Neural crest cell (in vitro differentiated cells): ENCODE measurements at regions not wholly inside any gene's neighbourhood (a gene's known extent, or its start where the extent isn't known, plus 50 kb on each side); places are given as distances from the start of the nearest gene placed in this dataset.

ENCODE experiments used
- DNase-seq: peaks from one replicate; pipeline ENCODE4 v3.0.0; 2021; ENCODE audit warnings: low read depth, mixed read lengths, low spot score
- H3K27ac Mint-ChIP-seq: one replicate; pipeline ENCODE4 v1.8.0; 2021; ENCODE audit warnings: mild to moderate bottlenecking, mixed read lengths; ENCODE audit not compliant: unreplicated experiment
- H3K27me3 Mint-ChIP-seq: 2 replicates; pipeline ENCODE4 v1.8.0; 2021; ENCODE audit warnings: low read depth, mild to moderate bottlenecking, mixed read lengths
- H3K36me3 Mint-ChIP-seq: 2 replicates; pipeline ENCODE4 v1.8.0; 2021; ENCODE audit warnings: low read depth, mild to moderate bottlenecking, mixed read lengths
- H3K4me1 Mint-ChIP-seq: 2 replicates; pipeline ENCODE4 v1.8.0; 2021; ENCODE audit warnings: mixed read lengths
- H3K4me3 Mint-ChIP-seq: one replicate; pipeline ENCODE4 v1.8.0; 2021; ENCODE audit warnings: mild to moderate bottlenecking, mixed read lengths
- H3K9me3 Mint-ChIP-seq: 2 replicates; pipeline ENCODE4 v1.8.0; 2021; ENCODE audit warnings: mixed read lengths
- TF ChIP-seq, protein P1 (sequence below): fragments of 200-600 bp; sonication (generic); conservative IDR thresholded peaks from 2 replicates; pipeline ENCODE4 v1.5.0; 2021; ENCODE audit warnings: antibody characterized with exemption, mild to moderate bottlenecking

DNA sequence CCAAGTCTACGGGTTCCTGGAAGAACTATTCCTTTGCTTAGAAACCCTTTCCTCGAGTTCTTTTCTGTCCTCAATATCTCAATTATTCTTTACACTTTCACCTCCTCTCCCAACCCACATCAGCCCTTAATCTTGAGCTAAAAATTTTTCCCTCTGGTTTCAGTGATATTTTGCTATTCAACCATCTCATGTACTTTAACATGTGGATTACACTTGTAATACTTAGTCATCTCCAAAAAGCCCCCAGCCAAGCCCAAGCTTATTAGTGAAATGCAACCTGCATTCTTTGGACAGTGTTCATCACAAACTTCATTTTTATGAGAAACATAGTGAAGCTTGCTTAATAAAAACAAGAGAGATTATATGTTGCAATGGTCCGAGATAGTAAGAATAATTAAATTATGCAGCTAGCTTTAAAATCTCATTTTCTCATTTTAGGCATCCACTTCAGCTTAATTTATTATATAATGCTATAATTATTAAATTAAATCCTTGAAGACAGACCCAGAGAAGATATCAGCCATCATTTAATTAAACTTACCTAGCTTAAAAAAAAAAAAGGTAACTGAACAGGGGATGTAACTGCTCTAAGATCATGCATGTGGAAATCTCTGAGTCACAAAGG is 534.5 kb upstream of the TBL1XR1 start:
- peaks cover 4% of the 10 kb centered on the region for H3K9me3 Mint-ChIP-seq
- no peaks in the 10 kb centered on the region for H3K36me3 Mint-ChIP-seq
- no peaks in the 10 kb centered on the region for H3K27me3 Mint-ChIP-seq
- H3K4me3 Mint-ChIP-seq: no peak overlapping the region
- H3K27ac Mint-ChIP-seq: peak overlapping the region; percentile 2
- TF ChIP-seq, protein P1, sequence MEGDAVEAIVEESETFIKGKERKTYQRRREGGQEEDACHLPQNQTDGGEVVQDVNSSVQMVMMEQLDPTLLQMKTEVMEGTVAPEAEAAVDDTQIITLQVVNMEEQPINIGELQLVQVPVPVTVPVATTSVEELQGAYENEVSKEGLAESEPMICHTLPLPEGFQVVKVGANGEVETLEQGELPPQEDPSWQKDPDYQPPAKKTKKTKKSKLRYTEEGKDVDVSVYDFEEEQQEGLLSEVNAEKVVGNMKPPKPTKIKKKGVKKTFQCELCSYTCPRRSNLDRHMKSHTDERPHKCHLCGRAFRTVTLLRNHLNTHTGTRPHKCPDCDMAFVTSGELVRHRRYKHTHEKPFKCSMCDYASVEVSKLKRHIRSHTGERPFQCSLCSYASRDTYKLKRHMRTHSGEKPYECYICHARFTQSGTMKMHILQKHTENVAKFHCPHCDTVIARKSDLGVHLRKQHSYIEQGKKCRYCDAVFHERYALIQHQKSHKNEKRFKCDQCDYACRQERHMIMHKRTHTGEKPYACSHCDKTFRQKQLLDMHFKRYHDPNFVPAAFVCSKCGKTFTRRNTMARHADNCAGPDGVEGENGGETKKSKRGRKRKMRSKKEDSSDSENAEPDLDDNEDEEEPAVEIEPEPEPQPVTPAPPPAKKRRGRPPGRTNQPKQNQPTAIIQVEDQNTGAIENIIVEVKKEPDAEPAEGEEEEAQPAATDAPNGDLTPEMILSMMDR: no peak
- peaks cover 32% of the 10 kb centered on the region for H3K4me1 Mint-ChIP-seq
- no peak for DNase-seq

DNA sequence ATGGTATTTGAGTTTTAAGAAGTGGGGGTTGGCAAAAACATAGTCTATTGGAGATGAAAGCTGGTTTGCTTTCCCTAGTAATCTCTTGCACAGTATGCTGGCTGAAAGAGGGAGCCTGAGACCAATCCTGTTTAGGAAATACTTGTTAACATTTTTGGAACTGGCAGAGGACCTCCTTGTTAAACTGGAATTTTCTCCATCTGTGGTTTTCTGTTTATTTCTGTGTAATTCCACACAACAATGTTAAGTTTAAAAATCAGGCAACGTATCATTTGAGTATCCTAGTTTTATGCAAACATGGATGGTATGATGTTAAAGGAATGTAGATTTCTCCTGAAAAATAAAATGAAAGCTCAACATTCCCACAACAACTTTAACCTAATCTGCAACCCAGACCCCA is 536.0 kb upstream of the TBL1XR1 start:
- Mint-ChIP-seq H3K4me1 (peaks cover 21% of the 10 kb centered on the region), H3K27ac (no peak overlapping the region), H3K4me3 (no peak overlapping the region), H3K9me3 (peaks cover 6% of the 10 kb centered on the region), H3K36me3 (no peaks in the 10 kb centered on the region), H3K27me3 (no peaks in the 10 kb centered on the region)
- DNase-seq: no peak
- TF ChIP-seq, protein P1: no peak

DNA sequence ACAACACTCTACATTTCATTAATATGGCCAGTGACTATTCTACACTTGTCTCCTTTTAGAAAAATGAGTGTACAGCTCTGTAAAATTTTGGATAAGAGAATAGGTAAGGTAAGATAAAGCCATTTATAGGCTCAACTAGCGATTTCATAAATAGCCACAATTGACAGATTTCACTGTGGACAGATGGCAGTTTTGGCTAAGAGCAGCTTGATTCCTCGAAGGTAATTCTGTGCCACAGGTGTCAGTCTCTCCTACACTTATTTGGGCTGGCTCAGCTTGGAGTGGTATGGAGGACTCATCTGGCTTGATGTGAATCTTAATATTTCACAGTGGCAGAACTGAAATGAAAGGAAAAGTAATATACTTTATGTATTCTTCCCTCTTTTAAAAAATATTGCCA is 536.7 kb upstream of the TBL1XR1 start:
- Mint-ChIP-seq H3K4me1 (peaks cover 14% of the 10 kb centered on the region), H3K9me3 (peaks cover 3% of the 10 kb centered on the region), H3K36me3 (no peaks in the 10 kb centered on the region), H3K27ac (no peak overlapping the region), H3K4me3 (no peak overlapping the region), H3K27me3 (no peaks in the 10 kb centered on the region)
- TF ChIP-seq, protein P1: no peak
- DNase-seq: no peak

DNA sequence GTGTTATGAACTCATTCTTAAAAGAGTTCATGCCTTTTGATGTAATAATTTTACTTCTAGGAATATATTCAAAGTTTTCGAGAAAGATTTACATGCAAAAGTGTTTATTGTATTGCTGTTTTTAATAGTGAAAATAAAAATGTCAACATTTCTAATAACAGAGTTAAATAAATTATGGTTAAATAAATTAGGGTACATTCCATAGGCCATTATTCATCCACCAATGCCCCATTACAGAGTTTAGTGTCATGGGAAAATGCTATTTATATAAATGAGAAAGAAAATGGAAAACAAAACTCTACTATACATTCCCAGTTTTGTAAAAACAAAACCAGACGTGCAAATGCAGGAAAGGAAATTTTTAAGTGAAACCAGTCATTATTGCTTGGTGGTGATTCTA is 538.1 kb upstream of the TBL1XR1 start:
- Mint-ChIP-seq H3K4me1 (peaks cover 9% of the 10 kb centered on the region), H3K4me3 (no peak overlapping the region), H3K27me3 (no peaks in the 10 kb centered on the region), H3K36me3 (no peaks in the 10 kb centered on the region), H3K9me3 (peaks cover 5% of the 10 kb centered on the region), H3K27ac (no peak overlapping the region)
- TF ChIP-seq, protein P1: no peak
- no peak for DNase-seq

DNA sequence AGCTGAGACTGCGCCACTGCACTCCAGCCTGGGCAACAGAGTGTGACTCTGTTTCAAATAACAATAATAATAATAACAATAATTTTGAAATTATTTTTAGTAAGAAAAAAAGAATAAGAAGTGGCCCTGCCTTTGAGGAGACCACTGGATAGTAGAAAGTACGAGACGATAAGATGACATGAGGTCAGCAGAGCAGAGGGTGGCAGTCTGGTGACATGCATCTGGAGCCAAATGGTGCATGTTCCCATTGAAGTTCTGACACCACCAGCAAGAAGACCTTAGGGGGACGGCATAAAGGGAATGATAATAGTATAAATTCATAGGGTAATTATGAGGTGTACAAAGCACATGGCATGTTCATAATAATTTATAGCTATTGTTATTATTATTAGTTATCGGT is 542.2 kb upstream of the TBL1XR1 start:
- DNase-seq: no peak
- TF ChIP-seq, protein P1: no peak
- Mint-ChIP-seq H3K9me3 (peaks cover 5% of the 10 kb centered on the region), H3K27ac (no peak overlapping the region), H3K4me3 (no peak overlapping the region), H3K4me1 (peaks cover 9% of the 10 kb centered on the region), H3K36me3 (no peaks in the 10 kb centered on the region), H3K27me3 (no peaks in the 10 kb centered on the region)

DNA sequence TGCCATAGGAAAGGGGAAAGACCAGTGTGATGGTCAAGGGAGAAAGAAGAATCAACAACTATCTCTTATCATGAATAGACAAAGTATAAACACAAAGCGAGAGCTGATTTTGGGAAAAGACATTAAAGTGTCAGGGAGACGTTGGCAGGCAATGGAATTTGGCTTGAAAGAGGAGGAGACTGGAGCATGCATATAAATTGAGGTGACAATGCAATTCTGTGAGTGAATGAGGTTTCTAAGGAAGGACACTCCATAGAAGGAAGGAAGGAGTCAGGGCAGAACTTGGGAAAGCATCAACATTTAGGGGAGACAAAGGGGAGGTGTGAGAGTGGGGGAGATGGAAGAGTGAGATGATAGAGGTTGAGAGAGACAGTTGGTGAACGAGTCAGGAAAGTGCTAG is 543.0 kb upstream of the TBL1XR1 start:
- TF ChIP-seq, protein P1: no peak
- H3K27ac Mint-ChIP-seq: peak overlapping the region; percentile 36

More for the DNA sequence above, 543.0 kb upstream of the TBL1XR1 start:
- Mint-ChIP-seq H3K4me1 (peaks cover 9% of the 10 kb centered on the region), H3K4me3 (no peak overlapping the region), H3K27me3 (no peaks in the 10 kb centered on the region), H3K36me3 (no peaks in the 10 kb centered on the region), H3K9me3 (peaks cover 5% of the 10 kb centered on the region)
- no peak for DNase-seq
